ENCODE measurements at regions not wholly inside any gene's neighbourhood (a gene's known extent, or its start where the extent isn't known, plus 50 kb on each side); places are given as distances from the start of the nearest gene placed in this dataset.

GRCh38 chr5:110062246-110062645, 372.5 kb downstream of the MAN2A1 start:
- TF ChIP-seq POLR2A (IDR thresholded peaks at IDR 0.05): no peak
- TF ChIP-seq CTCF (IDR thresholded peaks at IDR 0.05): no peak
